Mesendoderm (in vitro differentiated cells): ENCODE measurements at regions not wholly inside any gene's neighbourhood (a gene's known extent, or its start where the extent isn't known, plus 50 kb on each side); places are given as distances from the start of the nearest gene placed in this dataset.
"Not testable (repeated sequence)": the region's sequence is repeated elsewhere in the genome, so short reads cannot be mapped to it uniquely, and the experiment has no call there.

Source experiments
- DNase-seq: peaks from one replicate; pipeline ENCODE4 v3.0.0; 2013
- H2AK5ac ChIP-seq: 2 replicates; pipeline ENCODE4 v1.6.1; 2013; ENCODE audit warnings: low read length, inconsistent platforms
- H2BK120ac ChIP-seq: 2 replicates; pipeline ENCODE4 v1.6.1; 2013; ENCODE audit warnings: low read depth, mild to moderate bottlenecking, low read length, moderate library complexity, mixed read lengths
- H2BK15ac ChIP-seq: replicated peaks from 2 replicates; pipeline ENCODE4 v1.6.1; 2013; ENCODE audit warnings: low read depth, mild to moderate bottlenecking, moderate library complexity
- H2BK5ac ChIP-seq: 2 replicates; pipeline ENCODE4 v1.6.1; 2013; ENCODE audit warnings: low read length, inconsistent platforms
- H3K18ac ChIP-seq: 2 replicates; pipeline ENCODE4 v1.6.1; 2013; ENCODE audit warnings: mild to moderate bottlenecking, low read length, mixed read lengths
- H3K23ac ChIP-seq: one replicate; pipeline ENCODE4 v1.6.1; 2013; ENCODE audit warnings: low read length
- H3K27ac ChIP-seq: 2 replicates; pipeline ENCODE4 v1.5.1; 2013; ENCODE audit warnings: low read depth, mild to moderate bottlenecking, inconsistent platforms, low read length, moderate library complexity
- H3K27me3 ChIP-seq: 2 replicates; pipeline ENCODE4 v1.6.1; 2013; ENCODE audit warnings: low read length, control low read depth, mild to moderate bottlenecking, inconsistent platforms; ENCODE audit not compliant: insufficient read depth, poor library complexity
- H3K36me3 ChIP-seq: 2 replicates; pipeline ENCODE4 v1.6.1; 2013; ENCODE audit warnings: low read length, inconsistent platforms; ENCODE audit not compliant: control insufficient read depth, insufficient read depth
- H3K4ac ChIP-seq: one replicate; pipeline ENCODE4 v1.6.1; 2013; ENCODE audit warnings: low read depth, mild to moderate bottlenecking, low read length, moderate library complexity
- H3K4me1 ChIP-seq: 2 replicates; pipeline ENCODE4 v1.6.1; 2013; ENCODE audit warnings: low read depth, low read length, inconsistent platforms; ENCODE audit not compliant: control insufficient read depth
- H3K4me2 ChIP-seq: 2 replicates; pipeline ENCODE4 v1.6.1; 2013; ENCODE audit warnings: low read length
- H3K4me3 ChIP-seq: 2 replicates; pipeline ENCODE4 v1.5.1; 2013; ENCODE audit warnings: mild to moderate bottlenecking, low read length
- H3K56ac ChIP-seq: one replicate; pipeline ENCODE4 v1.6.1; 2013; ENCODE audit warnings: low read length
- H3K79me1 ChIP-seq: 2 replicates; pipeline ENCODE4 v1.6.1; 2013; ENCODE audit warnings: low read length, inconsistent platforms
- H3K79me2 ChIP-seq: 2 replicates; pipeline ENCODE4 v1.6.1; 2013; ENCODE audit warnings: mild to moderate bottlenecking, low read length; ENCODE audit not compliant: control insufficient read depth, insufficient read depth
- H3K9ac ChIP-seq: 2 replicates; pipeline ENCODE4 v1.6.1; 2013; ENCODE audit warnings: low read length, inconsistent platforms
- H4K5ac ChIP-seq: one replicate; pipeline ENCODE4 v1.6.1; 2013; ENCODE audit warnings: low read length
- H4K8ac ChIP-seq: one replicate; pipeline ENCODE4 v1.6.1; 2013; ENCODE audit warnings: low read depth, mild to moderate bottlenecking, control low read depth, low read length, moderate library complexity
- whole genome bisulfite sequencing: extraction: QIAGEN DNeasy Blood & Tissue Kit; methylation state at CpG from one replicate; pipeline ENCODE4 v1.1.7; 2013; ENCODE audit warnings: low lambda C conversion rate, missing lambda C conversion rate; ENCODE audit not compliant: insufficient coverage; ENCODE audit errors: extremely low coverage; 5-methylcytosine and 5-hydroxymethylcytosine counted together

GRCh38 chr17:21488043-21488442 lies 111.9 kb downstream of the KCNJ12 start:
- H3K4me3 ChIP-seq, DNase-seq, H3K18ac ChIP-seq, H3K79me2 ChIP-seq, H3K4ac ChIP-seq, H3K4me1 ChIP-seq, H3K27me3 ChIP-seq, H3K4me2 ChIP-seq, H3K56ac ChIP-seq, H2AK5ac ChIP-seq, H3K27ac ChIP-seq, H2BK120ac ChIP-seq, H3K79me1 ChIP-seq, H3K36me3 ChIP-seq, H3K23ac ChIP-seq, H2BK5ac ChIP-seq, H3K9ac ChIP-seq, H2BK15ac ChIP-seq, H4K8ac ChIP-seq, H4K5ac ChIP-seq: not testable (repeated sequence)
- no CpG with 5 or more reads among the region's 2 CpGs for WGBS

- Histone ChIP-seq H3K79me1 (no peaks in the 10 kb centered on the region), H3K79me2 (no peaks in the 10 kb centered on the region), H3K4me3 (no peak overlapping the region), H3K4me2 (no peak overlapping the region), H3K18ac (no peak overlapping the region), H3K27me3 (no peaks in the 10 kb centered on the region), H3K9ac (no peak overlapping the region), H4K8ac (no peak overlapping the region), H4K5ac (no peak overlapping the region), H3K4ac (no peak overlapping the region), H3K4me1 (no peaks in the 10 kb centered on the region), H3K56ac (no peak overlapping the region), H2BK120ac (no peak overlapping the region), H3K27ac (no peak overlapping the region), H3K36me3 (no peaks in the 10 kb centered on the region), H2BK15ac (no peak overlapping the region), H3K23ac (no peak overlapping the region), H2BK5ac (no peak overlapping the region), H2AK5ac (no peak overlapping the region)
- no peak for DNase-seq
- no CpG with 5 or more reads among the region's 10 CpGs for WGBS
These were observed 117.8 kb downstream of the KCNJ12 start for GRCh38 chr17:21493993-21494392.

- H2BK5ac ChIP-seq, result no peak overlapping the region
- no peaks in the 10 kb centered on the region for H3K36me3 ChIP-seq
- H3K18ac ChIP-seq, result no peak overlapping the region
- H3K23ac ChIP-seq, result no peak overlapping the region
- peaks cover 2% of the 10 kb centered on the region for H3K4me1 ChIP-seq
- no peak overlapping the region for H3K4ac ChIP-seq
- no peak overlapping the region for H3K27ac ChIP-seq
- WGBS, result no CpG with 5 or more reads among the region's 8 CpGs
- no peak overlapping the region for H2AK5ac ChIP-seq
- H3K56ac ChIP-seq, result peak overlapping the region; percentile 7
- H3K27me3 ChIP-seq, result no peaks in the 10 kb centered on the region
- H3K79me1 ChIP-seq, result no peaks in the 10 kb centered on the region
- no peaks in the 10 kb centered on the region for H3K79me2 ChIP-seq
- H3K4me2 ChIP-seq, result no peak overlapping the region
- H3K9ac ChIP-seq, result no peak overlapping the region
- no peak overlapping the region for H4K8ac ChIP-seq
- no peak overlapping the region for H4K5ac ChIP-seq
- H2BK15ac ChIP-seq, result no peak overlapping the region
- no peak for DNase-seq
- no peak overlapping the region for H2BK120ac ChIP-seq
- no peak overlapping the region for H3K4me3 ChIP-seq
These were observed 119.1 kb downstream of the KCNJ12 start for GRCh38 chr17:21495281-21495680.

- Histone ChIP-seq H3K4ac (no peak overlapping the region), H3K4me2 (no peak overlapping the region), H3K9ac (no peak overlapping the region), H3K79me1 (no peaks in the 10 kb centered on the region), H3K79me2 (no peaks in the 10 kb centered on the region), H3K27me3 (no peaks in the 10 kb centered on the region), H4K8ac (no peak overlapping the region), H3K18ac (no peak overlapping the region), H2AK5ac (no peak overlapping the region), H3K56ac (no peak overlapping the region), H2BK120ac (no peak overlapping the region), H4K5ac (no peak overlapping the region), H3K36me3 (no peaks in the 10 kb centered on the region), H3K27ac (no peak overlapping the region), H3K23ac (no peak overlapping the region), H3K4me3 (no peak overlapping the region), H2BK5ac (no peak overlapping the region), H2BK15ac (no peak overlapping the region), H3K4me1 (peaks cover 2% of the 10 kb centered on the region)
- peak; percentile 59 for DNase-seq
- no CpG with 5 or more reads among the region's 5 CpGs for WGBS
These were observed 123.9 kb downstream of the KCNJ12 start for GRCh38 chr17:21500064-21500463.

GRCh38 chr17:21501927-21502700 lies 126.0 kb downstream of the KCNJ12 start:
- not testable (repeated sequence) for H3K79me2 ChIP-seq, H3K36me3 ChIP-seq, H2BK15ac ChIP-seq, H4K8ac ChIP-seq, H2AK5ac ChIP-seq, H3K4me3 ChIP-seq, H3K4me1 ChIP-seq, H2BK5ac ChIP-seq, H3K4ac ChIP-seq, H2BK120ac ChIP-seq, H3K18ac ChIP-seq, H3K27me3 ChIP-seq, H3K9ac ChIP-seq, H3K27ac ChIP-seq, H3K4me2 ChIP-seq, H3K79me1 ChIP-seq, H3K56ac ChIP-seq, DNase-seq, H4K5ac ChIP-seq, H3K23ac ChIP-seq
- no CpG with 5 or more reads among the region's 15 CpGs for WGBS
